Activated T-cell treated with anti-CD3 and anti-CD28 coated beads, Interleukin-2, amount 50 U/mL, for 24 hours (primary cell): ENCODE measurements at regions not wholly inside any gene's neighbourhood (a gene's known extent, or its start where the extent isn't known, plus 50 kb on each side); places are given as distances from the start of the nearest gene placed in this dataset.

Experiments used
- DNase-seq: peaks from one replicate; pipeline ENCODE4 v3.0.0-alpha.2; 2020
- H3K27ac Mint-ChIP-seq: 2 replicates; pipeline ENCODE4 v1.8.0; 2020; ENCODE audit warnings: mild to moderate bottlenecking, mixed read lengths
- H3K27me3 Mint-ChIP-seq: 2 replicates; pipeline ENCODE4 v1.8.0; 2020; ENCODE audit warnings: mixed read lengths
- H3K36me3 Mint-ChIP-seq: 2 replicates; pipeline ENCODE4 v1.8.0; 2020; ENCODE audit warnings: low read depth, mixed read lengths
- H3K4me1 Mint-ChIP-seq: 2 replicates; pipeline ENCODE4 v1.8.0; 2020; ENCODE audit warnings: low read depth, mixed read lengths
- H3K4me3 Mint-ChIP-seq: 2 replicates; pipeline ENCODE4 v1.8.0; 2020; ENCODE audit warnings: mild to moderate bottlenecking, moderate library complexity, mixed read lengths
- H3K9me3 Mint-ChIP-seq: 2 replicates; pipeline ENCODE4 v1.8.0; 2020; ENCODE audit warnings: mixed read lengths

DNA sequence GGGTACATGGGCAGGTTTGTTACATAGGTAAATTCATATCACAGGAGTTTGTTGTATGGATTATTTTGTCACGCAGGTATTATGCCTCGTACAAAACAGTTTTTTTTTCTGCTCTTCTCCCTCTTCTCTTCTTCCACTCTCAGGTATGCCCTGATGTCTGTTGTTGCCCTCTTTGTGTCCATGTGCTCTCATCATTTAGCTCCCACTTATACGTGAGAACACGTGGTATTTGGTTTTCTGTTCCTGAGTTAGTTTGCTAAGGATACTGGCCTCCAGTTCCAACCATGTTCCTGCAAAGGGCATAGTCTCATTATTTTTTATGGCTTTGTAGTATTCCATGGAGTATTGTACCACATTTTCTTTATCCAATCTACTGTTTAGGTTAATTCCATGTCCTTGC is 65.7 kb downstream of the UNC5CL start:
- Mint-ChIP-seq H3K27me3 (peaks cover 57% of the 10 kb centered on the region), H3K9me3 (peaks cover 8% of the 10 kb centered on the region), H3K4me1 (no peaks in the 10 kb centered on the region), H3K36me3 (no peaks in the 10 kb centered on the region), H3K4me3 (no peak overlapping the region), H3K27ac (no peak overlapping the region)
- DNase-seq = no peak

DNA sequence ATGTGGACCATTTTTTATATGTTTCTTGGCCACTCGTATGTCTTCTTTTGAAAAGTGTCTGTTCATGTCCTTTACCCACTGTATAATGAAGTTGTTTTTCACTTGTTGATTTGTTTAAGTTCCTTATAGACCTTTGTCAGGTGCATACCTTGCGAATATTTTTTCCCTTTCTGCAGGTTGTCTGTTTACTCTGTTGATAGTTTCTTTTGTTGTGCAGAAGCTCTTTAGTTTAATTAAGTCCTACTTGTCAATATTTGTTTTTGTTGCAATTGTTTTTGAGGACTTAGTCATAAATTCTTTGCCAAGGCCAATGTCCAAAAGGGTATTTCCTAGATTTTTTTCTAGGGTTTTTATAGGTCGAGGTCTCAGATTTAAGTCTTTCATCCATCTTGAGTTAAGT is 66.2 kb downstream of the UNC5CL start:
- H3K4me3 Mint-ChIP-seq = no peak overlapping the region
- peaks cover 52% of the 10 kb centered on the region for H3K27me3 Mint-ChIP-seq
- no peak overlapping the region for H3K27ac Mint-ChIP-seq
- H3K9me3 Mint-ChIP-seq = peaks cover 8% of the 10 kb centered on the region
- H3K4me1 Mint-ChIP-seq = no peaks in the 10 kb centered on the region
- DNase-seq = no peak
- no peaks in the 10 kb centered on the region for H3K36me3 Mint-ChIP-seq

DNA sequence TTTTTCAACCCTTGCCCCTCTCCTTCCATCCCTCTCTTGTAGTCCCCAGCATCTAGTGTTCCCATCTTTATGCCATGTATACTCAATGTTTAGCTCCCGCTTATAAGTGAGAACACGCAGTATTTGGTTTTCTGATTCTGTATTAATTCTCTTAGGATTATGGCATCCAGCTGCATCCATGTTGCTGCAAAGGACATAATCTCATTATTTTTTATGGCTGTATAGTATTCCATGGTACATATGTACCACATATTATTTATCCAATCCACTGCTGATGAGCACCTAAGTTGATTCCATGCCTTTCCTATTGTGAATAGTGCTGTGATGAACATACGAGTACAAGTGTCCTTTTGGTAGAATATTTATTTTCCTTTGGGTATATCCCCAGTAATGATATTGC is 66.8 kb downstream of the UNC5CL start:
- H3K4me1 Mint-ChIP-seq = no peaks in the 10 kb centered on the region
- peaks cover 47% of the 10 kb centered on the region for H3K27me3 Mint-ChIP-seq
- peaks cover 8% of the 10 kb centered on the region for H3K9me3 Mint-ChIP-seq
- no peak overlapping the region for H3K4me3 Mint-ChIP-seq
- H3K27ac Mint-ChIP-seq = no peak overlapping the region
- H3K36me3 Mint-ChIP-seq = no peaks in the 10 kb centered on the region
- no peak for DNase-seq

DNA sequence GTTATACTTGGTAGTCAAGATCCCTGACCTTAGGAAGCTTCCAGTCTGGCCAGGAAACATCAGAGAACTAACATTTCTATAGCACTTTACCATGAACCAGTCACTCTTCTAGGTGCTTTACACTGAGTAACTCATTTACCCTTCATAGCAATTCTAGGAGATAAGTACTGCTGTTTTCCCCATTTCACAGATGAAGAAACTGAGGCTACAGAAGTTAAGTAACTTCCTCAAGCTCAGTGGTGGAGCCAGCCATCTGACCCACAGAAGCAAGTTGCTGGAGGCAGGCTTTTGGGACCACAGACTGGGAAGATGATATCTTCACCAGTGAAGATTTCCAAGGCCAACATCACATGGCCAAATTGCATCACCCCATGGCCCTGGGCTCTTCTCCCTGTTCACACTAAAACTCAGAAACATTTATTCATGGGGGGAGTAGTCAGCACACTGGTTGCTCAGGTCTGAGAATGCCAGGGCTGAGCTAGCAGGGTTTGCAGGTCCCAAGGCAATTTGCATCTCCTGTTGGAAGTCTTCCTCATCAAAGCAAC is 70.3 kb downstream of the UNC5CL start:
- DNase-seq = no peak
- Mint-ChIP-seq H3K4me3 (no peak overlapping the region), H3K4me1 (no peaks in the 10 kb centered on the region), H3K9me3 (peaks cover 8% of the 10 kb centered on the region), H3K27me3 (peaks cover 14% of the 10 kb centered on the region), H3K27ac (no peak overlapping the region), H3K36me3 (no peaks in the 10 kb centered on the region)

DNA sequence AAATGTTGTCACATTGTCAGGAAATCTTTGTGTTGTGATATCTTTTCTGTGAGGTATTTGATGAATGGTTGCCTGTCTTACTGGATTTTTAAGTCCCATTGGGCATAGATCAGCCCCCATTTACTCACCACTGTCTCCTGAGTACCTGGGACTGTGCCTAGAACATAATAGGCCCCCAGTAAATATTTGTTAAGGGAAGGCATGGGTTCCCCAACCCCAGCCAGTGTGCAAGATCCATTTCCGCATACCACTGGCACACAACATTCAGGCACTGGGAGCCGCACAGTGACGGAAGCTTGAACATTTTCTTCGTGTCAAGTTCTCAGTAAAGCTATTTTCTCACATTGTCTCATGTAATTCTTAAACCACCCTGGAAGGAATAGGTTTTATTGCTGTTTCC is 72.2 kb downstream of the UNC5CL start:
- H3K36me3 Mint-ChIP-seq = no peaks in the 10 kb centered on the region
- no peak overlapping the region for H3K27ac Mint-ChIP-seq
- DNase-seq = no peak

DNA sequence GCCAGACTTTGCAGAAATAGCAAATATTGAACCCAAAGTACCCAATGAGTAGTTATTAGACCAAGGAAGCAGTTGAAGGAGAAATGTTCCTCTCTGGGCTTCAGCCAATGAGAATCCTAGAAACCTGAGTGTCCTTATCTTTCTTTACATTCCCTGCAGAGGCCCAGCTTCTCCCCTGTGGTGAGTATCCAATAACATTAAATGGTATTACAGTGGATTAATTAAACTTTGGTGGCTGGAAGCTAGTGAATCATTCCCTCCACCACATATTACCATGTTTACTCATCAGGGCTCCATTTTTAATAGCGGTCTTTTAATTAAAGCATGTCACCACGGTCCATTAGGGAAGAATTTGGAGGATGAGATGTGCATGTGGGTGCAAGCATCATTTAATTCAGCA is 74.0 kb downstream of the UNC5CL start:
- Mint-ChIP-seq H3K9me3 (no peaks in the 10 kb centered on the region), H3K4me3 (no peak overlapping the region), H3K36me3 (no peaks in the 10 kb centered on the region), H3K4me1 (peaks cover 8% of the 10 kb centered on the region), H3K27me3 (no peaks in the 10 kb centered on the region), H3K27ac (no peak overlapping the region)
- DNase-seq = no peak

More for the DNA sequence above, 72.2 kb downstream of the UNC5CL start:
- H3K9me3 Mint-ChIP-seq = no peaks in the 10 kb centered on the region
- H3K4me3 Mint-ChIP-seq = no peak overlapping the region
- peaks cover 8% of the 10 kb centered on the region for H3K4me1 Mint-ChIP-seq
- no peaks in the 10 kb centered on the region for H3K27me3 Mint-ChIP-seq

DNA sequence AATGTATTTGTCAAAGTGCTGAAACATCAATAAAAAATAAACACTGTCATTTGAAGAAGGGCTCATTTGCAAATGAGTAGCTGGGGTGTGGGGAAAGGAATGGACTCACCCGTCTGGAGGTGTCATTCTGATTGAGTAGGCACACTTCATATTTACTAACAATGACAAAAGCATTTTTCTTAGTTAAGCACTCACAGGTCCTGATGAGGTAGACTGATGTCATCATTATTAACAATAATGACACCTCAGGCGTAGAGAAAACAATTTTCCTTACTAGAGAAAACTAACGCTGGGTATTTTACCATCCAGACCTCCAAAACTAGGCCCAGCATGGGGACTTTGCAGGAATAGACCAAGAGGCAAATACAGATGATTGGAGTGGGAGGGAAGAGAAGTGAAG is 76.0 kb downstream of the UNC5CL start:
- Mint-ChIP-seq H3K4me1 (peaks cover 8% of the 10 kb centered on the region), H3K27me3 (no peaks in the 10 kb centered on the region), H3K27ac (no peak overlapping the region), H3K4me3 (no peak overlapping the region), H3K9me3 (no peaks in the 10 kb centered on the region), H3K36me3 (no peaks in the 10 kb centered on the region)
- no peak for DNase-seq

DNA sequence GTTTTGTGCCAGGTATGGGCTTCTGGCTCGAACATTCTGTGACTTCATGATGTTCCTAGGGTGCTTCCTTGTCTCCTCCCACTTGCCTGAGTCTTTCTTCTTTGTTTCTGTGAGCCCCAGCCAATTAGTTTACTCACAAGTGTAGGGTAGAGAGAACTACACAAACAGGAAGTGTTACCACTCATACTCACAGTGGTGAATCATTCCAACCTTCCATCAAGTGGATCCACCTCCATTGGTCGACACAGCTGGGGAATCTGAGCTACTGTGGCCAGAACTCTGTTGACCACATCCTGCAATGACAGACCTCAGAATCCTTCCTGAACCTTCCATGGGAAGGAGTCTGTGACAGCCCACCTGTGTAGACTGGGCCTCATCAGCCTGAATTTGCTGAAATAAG is 76.8 kb downstream of the UNC5CL start:
- Mint-ChIP-seq H3K36me3 (no peaks in the 10 kb centered on the region), H3K4me3 (no peak overlapping the region), H3K4me1 (peaks cover 8% of the 10 kb centered on the region), H3K27me3 (no peaks in the 10 kb centered on the region), H3K9me3 (no peaks in the 10 kb centered on the region), H3K27ac (no peak overlapping the region)
- DNase-seq = no peak

DNA sequence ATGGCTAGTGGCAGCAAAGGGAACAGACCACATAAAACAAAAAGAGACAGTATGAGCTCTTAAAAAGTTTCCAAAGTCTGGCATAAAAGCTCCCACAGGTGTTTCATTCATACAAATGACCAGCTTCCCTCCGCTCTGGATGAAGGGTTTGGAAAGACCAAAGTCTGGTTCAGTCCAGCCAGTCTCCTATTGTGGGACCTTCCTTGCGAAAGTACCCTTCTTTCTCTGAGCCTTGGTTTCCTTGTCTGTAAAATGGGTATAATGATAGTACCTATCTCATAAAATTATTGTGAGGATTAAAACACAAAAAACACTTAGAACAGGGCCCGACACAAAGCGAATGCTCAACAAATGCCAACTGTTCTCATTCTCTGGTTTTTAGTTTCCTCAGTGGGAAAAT is 77.2 kb downstream of the UNC5CL start:
- Mint-ChIP-seq H3K36me3 (no peaks in the 10 kb centered on the region), H3K4me1 (peaks cover 8% of the 10 kb centered on the region), H3K27me3 (no peaks in the 10 kb centered on the region), H3K9me3 (no peaks in the 10 kb centered on the region), H3K27ac (no peak overlapping the region), H3K4me3 (no peak overlapping the region)
- DNase-seq = no peak

DNA sequence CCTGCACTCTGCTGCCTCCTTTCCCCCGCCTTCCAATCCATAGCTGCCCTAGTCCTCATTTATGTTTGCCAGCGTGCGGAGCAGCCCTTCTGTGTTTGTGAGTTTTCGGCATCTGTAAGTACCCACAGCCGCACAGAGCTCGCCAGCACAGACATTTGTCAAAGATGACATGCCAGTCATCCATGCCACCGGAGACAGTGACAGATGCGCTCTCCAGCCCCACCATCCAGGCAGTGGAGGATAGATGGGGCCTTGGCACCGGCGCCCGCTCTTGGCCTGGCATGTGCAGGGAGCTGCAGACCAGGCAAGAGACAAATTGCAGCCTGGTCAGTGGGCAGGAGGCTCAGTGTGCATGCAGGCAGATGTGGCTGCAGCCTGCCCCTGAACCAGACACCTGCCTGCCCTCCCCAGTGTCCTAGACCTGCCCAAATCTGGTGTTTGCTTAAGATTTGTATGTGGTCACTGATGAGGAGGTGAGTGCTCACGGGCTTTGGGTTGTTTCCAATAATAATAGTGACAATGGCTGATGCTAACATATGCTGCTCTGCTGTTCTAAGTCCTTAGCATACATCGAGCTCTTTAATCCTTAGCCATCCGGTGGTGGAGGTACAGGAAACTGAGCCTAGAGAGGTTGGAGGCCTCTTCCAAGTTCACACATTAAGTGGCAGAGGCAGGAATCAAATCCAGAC is 78.1 kb downstream of the UNC5CL start:
- H3K27me3 Mint-ChIP-seq = no peaks in the 10 kb centered on the region
- no peaks in the 10 kb centered on the region for H3K36me3 Mint-ChIP-seq
- H3K27ac Mint-ChIP-seq = no peak overlapping the region
- no peaks in the 10 kb centered on the region for H3K9me3 Mint-ChIP-seq
- peaks cover 8% of the 10 kb centered on the region for H3K4me1 Mint-ChIP-seq
- DNase-seq = no peak
- no peak overlapping the region for H3K4me3 Mint-ChIP-seq

DNA sequence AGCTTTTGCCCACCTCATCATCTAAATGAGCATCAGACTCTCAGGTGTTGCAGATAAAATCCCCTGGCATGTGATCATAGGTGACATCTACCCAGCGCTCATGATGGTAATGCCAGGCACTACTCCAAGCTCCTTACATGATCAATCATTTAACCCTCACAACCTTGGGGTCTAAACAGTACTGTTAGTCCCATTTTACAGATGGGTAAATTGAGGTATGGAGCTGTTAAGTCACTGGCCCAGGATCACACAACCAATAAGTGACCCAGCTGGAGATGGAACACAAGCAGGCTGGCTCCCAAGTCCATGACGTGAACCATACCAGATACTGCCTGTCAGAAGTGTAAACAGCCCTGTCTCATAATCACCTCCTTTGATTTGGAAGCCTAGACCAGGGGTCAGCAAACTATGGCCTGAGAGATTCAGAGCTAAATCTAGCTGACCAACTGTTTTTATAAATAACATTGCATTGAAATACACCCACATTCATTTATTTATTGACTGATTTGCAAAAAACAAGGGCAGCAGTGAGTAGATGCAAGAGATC is 79.2 kb downstream of the UNC5CL start:
- Mint-ChIP-seq H3K27me3 (no peaks in the 10 kb centered on the region), H3K4me1 (peaks cover 8% of the 10 kb centered on the region), H3K9me3 (no peaks in the 10 kb centered on the region), H3K4me3 (no peak overlapping the region), H3K36me3 (no peaks in the 10 kb centered on the region), H3K27ac (no peak overlapping the region)
- no peak for DNase-seq

DNA sequence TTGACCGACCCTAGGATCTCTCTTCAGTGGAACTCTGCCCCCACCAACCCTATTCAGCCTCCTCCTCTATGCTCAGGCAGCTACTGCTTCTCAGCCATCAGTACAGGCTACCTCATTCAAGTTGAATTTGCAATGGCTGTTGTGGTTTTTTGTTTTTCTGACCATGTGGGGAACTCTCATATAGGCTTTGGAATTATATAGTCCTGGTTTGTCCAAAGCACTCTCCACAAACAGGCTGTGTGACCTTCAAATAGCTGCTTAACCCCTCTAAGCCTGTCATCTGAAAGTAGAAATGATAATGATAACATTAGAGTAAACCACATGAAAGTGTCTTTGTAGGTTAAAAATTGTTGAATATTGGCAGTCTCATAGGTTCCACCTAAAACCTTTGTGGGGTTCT is 80.3 kb downstream of the UNC5CL start:
- Mint-ChIP-seq H3K4me3 (no peak overlapping the region), H3K4me1 (peaks cover 8% of the 10 kb centered on the region), H3K27me3 (peaks cover 6% of the 10 kb centered on the region), H3K36me3 (no peaks in the 10 kb centered on the region), H3K9me3 (no peaks in the 10 kb centered on the region), H3K27ac (no peak overlapping the region)
- DNase-seq = no peak

DNA sequence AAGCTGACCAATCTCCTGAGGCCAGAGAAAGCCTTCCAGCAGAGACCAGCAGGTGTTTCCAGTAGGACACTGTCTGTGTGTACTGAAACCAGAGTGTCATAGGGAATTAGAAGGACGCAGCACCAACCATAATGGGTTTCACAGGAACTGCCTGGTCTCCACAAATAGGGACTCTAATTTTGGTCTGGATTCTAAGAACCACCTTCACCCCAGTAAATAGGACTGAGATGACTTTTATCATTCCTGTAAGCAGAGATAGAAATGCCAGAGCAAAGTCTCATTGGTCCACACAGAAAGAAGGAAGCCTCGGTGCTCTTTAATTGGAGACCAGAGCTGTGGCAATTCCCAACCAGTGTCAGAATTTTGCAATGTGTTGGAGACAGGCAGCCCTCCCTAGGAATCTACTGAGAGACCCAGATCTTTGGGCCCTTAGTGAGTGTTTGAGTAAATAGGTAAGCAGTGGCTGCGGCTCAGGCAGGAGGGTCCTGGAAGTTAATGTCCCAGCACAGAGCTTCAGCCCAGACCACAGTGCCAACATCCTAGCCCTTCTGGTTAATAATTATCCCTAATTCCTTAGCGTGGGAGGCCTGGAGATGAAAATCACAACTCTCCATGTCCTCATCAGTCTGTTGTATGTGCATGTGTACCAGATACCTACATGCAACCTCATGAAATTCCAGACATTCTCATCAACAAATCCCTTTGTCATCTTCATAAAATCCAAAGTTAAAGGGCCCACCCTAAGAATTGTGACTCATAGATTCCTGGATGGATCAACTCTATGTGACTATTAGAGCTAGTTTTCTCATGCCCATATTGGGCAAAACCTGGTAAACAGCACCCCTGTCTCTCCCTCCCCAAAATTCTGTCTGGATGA is 81.2 kb downstream of the UNC5CL start:
- peaks cover 8% of the 10 kb centered on the region for H3K4me1 Mint-ChIP-seq
- no peak for DNase-seq

DNA sequence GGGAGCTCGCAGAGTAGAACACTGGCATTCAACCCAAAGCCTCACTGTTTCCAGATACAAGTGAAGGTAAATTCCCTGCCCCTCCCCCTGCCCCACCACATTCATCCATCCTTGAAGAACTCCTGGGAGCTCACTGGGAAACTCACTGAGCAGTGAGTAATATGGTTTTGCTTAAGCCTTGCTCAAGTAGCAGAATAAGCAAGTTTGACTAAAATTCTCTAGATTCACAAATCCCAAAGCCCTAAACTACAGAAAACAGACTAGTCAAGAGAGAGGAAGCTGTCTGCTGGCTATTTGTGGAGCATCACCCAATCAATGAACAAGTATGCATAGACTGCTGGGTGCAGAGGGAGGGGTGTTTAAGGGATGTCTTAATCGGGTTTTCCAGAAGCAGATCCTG is 82.1 kb downstream of the UNC5CL start:
- Mint-ChIP-seq H3K9me3 (no peaks in the 10 kb centered on the region), H3K36me3 (no peaks in the 10 kb centered on the region), H3K4me1 (peaks cover under 1% of the 10 kb centered on the region), H3K27ac (no peak overlapping the region), H3K27me3 (peaks cover 9% of the 10 kb centered on the region), H3K4me3 (no peak overlapping the region)
- no peak for DNase-seq

More for the DNA sequence above, 81.2 kb downstream of the UNC5CL start:
- H3K27me3 Mint-ChIP-seq = peaks cover 9% of the 10 kb centered on the region
- no peaks in the 10 kb centered on the region for H3K36me3 Mint-ChIP-seq
- H3K4me3 Mint-ChIP-seq = no peak overlapping the region
- no peaks in the 10 kb centered on the region for H3K9me3 Mint-ChIP-seq
- H3K27ac Mint-ChIP-seq = no peak overlapping the region

DNA sequence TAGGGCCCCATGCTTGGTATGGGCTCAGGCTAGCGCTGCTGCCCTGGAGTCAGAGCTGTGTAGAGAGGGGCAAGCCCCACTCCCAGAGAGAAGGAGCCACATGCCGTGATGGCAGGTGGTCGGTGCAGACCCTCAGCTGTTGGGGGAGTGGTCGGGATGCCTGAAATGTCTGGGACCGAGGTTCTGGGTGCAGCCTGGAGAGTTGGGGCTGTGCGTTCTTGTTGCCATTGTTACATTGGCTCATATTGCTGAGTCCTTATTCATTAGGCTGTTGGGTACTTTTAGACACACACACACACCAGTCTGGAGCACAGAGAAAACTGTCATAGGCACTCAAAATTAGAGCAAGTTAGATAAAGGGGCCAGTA is 83.9 kb downstream of the UNC5CL start:
- Mint-ChIP-seq H3K4me1 (no peaks in the 10 kb centered on the region), H3K27me3 (peaks cover 23% of the 10 kb centered on the region), H3K4me3 (no peak overlapping the region), H3K36me3 (no peaks in the 10 kb centered on the region), H3K27ac (no peak overlapping the region), H3K9me3 (no peaks in the 10 kb centered on the region)
- DNase-seq = no peak
